ENCODE measurements at regions not wholly inside any gene's neighbourhood (a gene's known extent, or its start where the extent isn't known, plus 50 kb on each side); places are given as distances from the start of the nearest gene placed in this dataset.

DNA sequence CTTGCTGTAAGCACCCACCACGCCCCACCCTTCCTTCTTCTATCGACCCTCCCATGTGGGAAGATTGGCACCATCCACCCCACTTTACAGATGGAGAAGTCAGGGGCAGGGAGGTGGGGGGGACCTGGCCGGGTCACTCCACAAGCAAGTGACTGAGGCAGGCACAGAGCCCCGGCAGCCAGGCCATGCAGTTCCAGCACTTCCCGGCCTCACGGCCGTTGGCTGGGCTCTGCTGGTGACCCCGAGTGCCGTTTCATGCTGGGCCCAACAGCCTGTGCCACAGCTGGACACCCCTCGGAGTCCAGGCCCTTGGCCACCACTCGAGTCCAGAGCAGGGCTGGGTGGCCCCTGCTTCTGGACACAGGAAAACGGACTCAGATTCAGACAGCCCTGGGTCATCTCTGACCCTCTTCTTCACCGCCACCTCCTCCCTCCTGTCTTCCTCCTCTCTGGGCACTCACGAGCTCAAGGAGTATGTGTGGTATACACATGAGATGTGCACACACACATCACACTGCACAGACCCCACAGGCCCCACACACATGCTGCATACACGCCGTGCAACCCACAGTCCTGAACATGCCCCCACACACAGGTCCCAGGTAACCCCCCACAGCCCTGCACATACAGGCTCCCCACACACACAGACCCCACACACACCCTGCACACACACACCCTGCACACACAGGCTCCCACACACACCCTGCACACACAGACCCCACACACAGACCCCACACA lies 89.3 kb upstream of the GPC1 start:
- in situ Hi-C loops (cut with MboI; ENCODE audit: low pct_unique_long_range_greater_than_20kb, low sequenced_read_pairs), result no loop called here
- DNase-seq, result no peak

DNA sequence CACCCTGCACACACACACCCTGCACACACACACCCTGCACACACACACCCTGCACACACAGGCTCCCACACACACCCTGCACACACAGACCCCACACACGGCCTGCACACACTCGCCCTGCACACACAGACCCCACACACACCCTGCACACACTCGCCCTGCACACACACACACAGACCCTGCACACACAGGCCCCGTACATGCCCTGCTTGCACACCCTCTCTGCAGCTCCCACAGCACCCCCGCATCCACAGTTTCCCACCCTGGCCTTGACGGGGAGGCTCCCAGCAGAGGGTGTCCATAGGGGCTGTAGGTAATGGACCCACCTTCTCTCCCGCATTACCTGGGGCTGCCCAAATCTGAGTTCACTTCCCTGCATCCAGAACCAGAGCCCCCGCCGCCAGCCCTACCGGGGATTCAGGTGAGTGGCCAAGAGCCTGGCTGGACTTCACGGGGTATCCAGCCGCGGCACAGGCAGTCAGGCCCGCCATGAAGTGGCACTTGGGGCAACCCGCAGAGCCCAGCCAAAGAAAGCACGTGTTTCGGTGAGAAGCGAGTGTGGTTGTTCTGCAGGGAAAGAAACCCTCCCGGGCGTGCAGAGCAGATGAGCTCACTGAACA lies 88.6 kb upstream of the GPC1 start:
- DNase-seq, result no peak
- in situ Hi-C loops (cut with MboI; ENCODE audit: low pct_unique_long_range_greater_than_20kb, low sequenced_read_pairs), result no loop called here

DNA sequence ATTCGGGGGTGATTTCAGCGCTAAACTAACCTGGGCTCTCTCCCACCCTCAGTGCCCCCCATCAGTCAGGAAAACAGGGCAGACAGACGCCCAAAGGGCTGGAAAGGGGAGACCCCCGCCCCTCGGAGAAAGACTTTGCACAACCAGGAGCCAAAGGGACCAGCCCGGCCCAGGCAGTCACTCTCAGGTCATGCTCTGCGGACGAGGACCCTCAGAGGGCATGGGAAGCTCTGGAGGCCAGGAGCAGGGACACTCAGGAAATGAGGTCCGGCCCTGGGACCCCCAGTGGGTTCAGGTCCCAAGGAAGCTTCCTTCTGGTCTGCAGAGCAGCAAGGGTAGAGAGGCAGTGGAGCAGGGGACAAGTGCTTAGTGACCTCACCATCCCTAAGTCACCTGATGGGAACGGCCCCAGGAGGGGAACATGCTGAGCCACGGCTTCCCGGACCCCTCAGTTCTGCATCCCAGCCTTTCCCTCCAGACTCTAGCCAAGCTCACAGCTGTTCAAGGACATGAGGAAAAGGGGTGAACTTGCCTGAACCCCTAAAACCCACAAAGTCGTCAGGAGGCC lies 88.0 kb upstream of the GPC1 start:
- DNase-seq, result no peak
- in situ Hi-C loops (cut with MboI; ENCODE audit: low pct_unique_long_range_greater_than_20kb, low sequenced_read_pairs), result no loop called here

DNA sequence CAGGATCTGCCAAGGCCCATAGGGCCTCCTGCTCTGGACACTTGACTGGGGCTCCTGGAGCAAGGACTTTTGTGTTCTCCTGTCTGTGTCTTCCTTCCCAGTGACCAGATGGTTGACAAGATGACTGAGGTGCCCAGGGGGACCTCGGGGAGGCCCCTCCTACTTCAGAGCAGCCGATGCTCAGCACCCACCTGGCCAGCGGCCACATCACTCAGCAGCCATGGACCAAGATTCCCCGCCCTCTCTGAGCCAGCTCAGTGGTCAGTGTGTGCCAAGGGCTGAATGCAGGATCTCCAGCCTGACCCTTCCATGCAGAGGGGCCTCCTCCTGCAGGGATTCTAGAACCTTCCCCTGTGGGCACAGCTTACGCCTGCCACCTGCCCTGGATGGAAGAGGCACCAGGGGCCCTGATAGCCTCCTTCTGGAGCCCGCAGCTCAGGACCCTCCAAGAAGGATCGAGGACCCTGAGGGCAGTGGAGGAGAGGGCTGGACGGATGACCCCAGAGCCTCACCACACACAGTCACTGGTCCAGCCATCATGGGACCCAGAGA lies 87.4 kb upstream of the GPC1 start:
- in situ Hi-C loops (cut with MboI; ENCODE audit: low pct_unique_long_range_greater_than_20kb, low sequenced_read_pairs), result no loop called here
- DNase-seq, result no peak

DNA sequence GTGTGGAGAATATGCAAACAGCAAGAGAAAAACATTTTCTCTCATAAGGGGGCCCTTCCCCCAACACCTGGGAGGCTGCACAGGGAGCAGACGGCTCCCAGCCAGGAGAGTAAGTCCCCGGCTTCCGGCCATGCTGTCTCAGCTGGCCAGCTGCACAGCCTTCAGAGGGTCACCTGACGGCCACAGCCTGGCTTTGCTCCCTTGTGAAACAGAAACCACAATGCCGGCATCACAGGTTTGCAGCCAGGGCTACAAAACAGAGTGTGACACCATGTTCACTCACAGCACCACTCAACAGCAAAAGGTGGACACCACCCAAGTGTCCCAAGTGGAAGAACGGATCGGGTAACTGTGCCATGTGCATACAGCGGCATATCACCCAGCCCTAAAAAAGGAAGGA lies 86.9 kb upstream of the GPC1 start:
- DNase-seq, result no peak
- in situ Hi-C loops (cut with MboI; ENCODE audit: low pct_unique_long_range_greater_than_20kb, low sequenced_read_pairs), result no loop called here

DNA sequence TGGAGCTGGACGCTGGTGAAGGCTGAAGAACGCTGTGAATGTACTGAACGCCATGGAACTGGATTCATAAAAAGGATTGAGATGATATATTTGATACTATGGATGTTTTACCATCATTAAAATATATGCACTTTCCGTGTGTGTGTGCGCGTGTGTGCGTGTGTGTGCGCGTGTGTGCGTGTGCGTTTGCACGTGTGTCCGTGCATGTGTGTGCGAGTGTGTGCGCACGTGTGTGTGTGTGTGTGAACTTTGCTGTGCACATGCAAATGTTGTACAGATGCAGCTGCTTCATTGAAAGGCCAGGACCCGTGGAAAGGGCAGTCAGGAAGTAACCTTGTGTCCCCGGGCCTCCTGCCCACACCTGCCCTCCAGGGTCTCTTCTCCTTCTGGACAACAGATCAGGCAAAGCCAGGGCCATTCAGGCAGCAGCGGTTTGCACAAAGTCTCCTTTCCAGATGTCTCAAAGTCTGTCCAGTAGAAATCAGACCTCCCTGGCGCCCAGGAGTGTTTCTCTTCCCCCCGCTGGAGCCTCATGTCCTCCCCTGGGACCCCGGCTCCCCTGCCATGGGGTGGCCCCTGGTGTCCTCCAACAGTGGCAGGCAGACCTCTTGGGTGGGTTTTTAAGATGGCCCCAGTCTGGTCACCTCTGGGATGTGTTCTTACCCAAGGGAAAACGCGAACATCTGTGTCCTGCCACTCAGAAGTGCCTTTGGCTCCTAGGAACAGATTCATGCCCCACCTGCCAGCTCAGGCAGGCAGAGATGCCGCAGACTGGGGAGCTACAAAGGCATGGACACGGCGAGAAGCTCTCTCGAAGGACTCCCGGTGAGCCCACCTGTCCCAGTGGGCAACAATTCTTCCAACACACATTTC lies 86.1 kb upstream of the GPC1 start:
- no peak for DNase-seq
- in situ Hi-C loops (cut with MboI; ENCODE audit: low pct_unique_long_range_greater_than_20kb, low sequenced_read_pairs), result no loop called here

DNA sequence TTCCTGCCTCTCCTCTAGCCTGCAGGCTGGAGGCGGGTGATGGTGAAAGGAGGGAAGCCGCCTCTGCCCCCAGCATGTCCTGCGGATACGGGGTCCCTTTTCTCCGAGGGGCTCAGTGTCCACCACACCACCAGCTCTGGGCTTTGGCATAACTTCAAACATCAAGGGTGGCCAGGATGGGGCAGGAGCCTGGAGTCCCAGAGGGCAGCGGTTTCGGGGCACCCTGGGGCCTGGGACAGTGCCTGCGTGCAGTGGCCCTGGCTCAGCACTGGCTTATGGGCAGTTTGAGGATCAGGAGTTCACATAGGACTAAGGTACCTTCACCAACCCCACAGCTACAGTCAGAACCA lies 85.5 kb upstream of the GPC1 start:
- in situ Hi-C loops (cut with MboI; ENCODE audit: low pct_unique_long_range_greater_than_20kb, low sequenced_read_pairs), result no loop called here
- DNase-seq, result no peak

DNA sequence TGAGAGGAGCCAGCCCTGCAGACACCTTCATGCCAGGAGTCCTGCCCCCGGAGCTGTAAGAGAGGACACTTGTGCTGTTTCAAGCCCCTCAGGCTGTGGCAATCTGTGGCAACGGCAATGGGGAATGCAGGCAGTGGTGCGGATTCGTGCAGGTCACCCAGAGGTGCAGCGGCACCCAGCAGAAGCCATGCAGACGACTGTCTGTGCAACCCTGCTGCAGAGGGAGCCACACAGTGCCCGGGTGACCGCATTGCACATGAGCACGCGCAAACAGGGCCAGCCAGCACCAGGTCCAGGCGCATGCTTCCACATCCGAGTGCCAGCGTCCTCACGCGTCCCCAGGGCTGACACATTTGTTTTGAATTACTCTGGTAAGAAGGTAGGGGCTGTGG lies 84.8 kb upstream of the GPC1 start:
- in situ Hi-C loops (cut with MboI; ENCODE audit: low pct_unique_long_range_greater_than_20kb, low sequenced_read_pairs), result no loop called here
- DNase-seq, result no peak

DNA sequence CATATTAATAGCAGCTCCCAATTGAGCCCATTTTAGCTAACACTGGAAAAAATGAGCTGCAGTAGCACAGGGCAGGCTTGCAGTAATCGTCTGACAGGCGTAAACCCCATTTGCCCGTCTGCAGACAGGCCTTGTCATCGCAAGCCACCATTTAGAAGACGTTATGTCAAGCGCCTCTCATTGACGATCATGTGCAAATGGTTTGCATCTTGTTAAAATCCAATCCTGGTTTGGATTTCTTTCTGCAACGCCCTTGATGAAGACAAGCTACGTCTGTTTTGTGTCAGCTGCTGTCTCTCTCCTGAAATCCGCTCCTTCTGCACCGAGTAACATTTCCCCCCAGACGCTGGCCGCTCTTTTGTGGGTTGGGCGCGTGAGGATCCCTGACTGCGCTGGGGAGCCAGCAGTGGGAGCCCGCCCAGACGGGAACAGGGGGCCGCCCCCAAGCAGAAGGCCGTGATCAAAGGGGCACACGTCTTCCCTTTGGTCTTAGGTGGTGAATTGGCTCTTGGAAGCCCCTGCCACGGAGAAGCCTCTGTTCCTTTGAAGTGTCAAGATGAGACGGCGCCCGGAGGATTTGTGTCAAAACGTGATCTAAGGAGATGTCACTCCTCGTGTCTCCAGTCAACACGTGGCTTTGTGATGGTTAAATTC lies 84.2 kb upstream of the GPC1 start:
- in situ Hi-C loops (cut with MboI; ENCODE audit: low pct_unique_long_range_greater_than_20kb, low sequenced_read_pairs), result no loop called here
- no peak for DNase-seq

DNA sequence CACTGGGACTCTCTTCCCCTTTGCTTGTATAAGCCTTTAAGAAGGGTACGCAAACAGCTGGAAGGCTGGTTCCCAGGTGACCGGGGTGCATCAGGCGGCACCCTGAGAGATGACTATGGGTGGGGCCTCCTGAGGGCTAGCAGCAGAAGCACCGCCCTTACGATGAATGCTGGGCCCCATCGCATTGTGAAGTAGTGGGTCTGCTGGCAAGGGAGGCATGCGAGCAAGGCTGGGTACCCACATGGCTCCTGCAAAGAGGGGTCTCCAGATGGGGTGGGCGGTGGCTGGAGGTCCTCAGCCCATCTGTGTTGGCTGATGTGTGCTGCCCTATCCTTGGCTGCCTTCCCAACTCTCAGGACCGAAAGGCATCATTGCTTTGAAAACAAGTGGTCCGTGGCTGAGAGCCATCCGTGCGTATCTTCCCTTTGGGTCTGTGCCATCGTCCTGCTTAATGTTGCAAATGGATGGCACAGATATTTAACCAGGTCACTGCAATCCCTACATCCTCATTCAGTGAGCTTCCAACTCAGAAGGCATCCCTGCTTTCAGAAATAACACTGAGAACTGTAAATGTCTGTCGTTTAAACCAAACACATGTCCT lies 83.5 kb upstream of the GPC1 start:
- in situ Hi-C loops (cut with MboI; ENCODE audit: low pct_unique_long_range_greater_than_20kb, low sequenced_read_pairs), result no loop called here
- no peak for DNase-seq

DNA sequence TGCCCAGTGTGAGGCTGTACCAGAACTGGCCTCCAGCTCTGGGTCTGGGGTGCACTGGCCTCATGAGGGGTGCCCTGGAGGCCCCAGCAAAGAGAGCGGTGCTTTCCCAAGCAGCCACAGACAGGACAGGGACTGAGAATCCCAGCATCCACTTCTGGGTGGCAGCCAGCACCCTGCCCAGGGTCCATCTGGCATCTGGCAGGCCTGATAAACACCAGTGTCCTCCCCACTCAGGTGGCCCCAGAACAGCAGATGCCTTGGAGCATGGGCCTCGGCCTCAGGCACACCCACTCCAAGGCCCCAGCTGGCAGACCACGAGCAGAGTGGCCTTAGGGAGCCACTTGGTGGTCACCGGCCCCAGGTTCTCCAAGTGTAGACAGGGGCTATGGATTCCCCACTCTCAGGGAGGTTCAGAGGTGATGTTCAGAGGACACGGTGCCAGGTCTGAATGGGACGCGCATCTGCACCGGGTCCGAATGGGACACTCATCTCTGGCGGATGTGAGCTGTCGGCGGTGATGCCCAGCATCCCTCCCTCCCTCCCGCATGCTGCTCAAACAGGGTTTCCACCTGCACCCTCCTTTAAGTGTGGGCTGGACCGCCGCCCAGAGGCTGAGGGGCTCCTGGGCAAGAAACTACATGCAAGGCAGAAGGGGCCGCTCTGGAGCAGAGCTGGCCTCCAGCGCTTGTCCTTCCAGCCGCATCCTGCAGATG lies 82.2 kb upstream of the GPC1 start:
- in situ Hi-C loops (cut with MboI; ENCODE audit: low pct_unique_long_range_greater_than_20kb, low sequenced_read_pairs), result no loop called here
- no peak for DNase-seq

DNA sequence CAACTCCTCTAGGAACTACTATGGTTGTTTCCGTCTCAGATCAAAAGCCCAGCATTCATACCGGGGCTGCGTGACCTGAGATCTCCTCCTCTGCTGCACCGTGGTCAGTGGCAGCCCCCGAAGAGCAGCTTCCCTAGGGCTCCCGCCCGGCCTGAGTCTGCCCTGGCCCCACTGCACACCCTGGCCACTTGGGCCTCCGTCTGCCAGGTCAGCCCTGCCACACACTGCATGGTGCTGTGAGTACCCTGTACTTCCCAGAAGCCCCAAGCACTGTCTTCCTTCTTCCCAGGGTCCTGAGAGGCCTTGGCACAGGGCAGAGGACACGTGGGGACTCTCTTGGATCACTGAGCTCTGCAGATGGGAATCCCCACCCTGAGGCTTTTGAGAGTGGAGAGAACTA lies 81.5 kb upstream of the GPC1 start:
- in situ Hi-C loops (cut with MboI; ENCODE audit: low pct_unique_long_range_greater_than_20kb, low sequenced_read_pairs), result no loop called here
- DNase-seq, result no peak

DNA sequence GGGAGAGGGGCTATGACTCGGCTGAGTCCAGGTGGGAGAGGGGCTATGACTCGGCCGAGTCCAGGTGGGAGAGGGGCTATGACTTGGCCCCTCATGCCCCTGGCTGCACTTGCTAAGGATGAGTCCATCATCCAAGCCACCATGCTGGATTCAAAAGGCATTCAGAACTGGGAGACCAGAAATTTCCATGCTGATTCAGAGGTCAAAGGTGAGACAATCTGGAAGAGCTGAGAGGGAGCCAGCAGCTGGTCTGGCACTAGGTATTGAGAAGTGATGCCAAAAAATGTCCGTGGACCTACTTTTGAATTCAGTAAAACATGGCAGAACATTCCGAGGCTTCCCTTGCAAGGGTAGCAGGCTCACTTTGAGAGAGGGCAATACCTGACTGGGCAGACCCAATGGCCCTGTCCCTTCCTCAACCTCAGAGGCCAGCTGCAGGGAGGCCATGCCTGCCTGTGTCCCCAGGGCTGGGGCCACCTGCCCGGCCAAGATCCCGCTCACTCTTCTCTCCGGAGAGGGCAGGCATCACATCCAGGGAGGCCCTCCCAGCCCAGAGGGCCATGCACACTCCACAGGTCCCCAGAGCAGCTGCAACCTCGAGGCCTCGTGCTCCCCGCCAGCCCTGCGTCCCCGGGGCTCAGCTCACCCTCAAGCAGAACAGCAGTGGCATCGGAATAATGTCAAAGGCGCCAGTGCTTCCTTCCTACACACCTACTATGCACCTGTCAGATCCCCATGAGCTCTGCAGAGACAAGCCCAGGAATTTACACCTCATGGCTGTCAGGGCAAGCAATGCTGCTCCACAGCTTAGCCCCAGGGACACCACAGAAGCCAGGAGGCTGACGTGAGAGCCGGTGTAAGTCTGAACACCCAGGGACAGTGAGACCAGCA lies 80.2 kb upstream of the GPC1 start:
- DNase-seq, result no peak
- in situ Hi-C loops (cut with MboI; ENCODE audit: low pct_unique_long_range_greater_than_20kb, low sequenced_read_pairs), result no loop called here

DNA sequence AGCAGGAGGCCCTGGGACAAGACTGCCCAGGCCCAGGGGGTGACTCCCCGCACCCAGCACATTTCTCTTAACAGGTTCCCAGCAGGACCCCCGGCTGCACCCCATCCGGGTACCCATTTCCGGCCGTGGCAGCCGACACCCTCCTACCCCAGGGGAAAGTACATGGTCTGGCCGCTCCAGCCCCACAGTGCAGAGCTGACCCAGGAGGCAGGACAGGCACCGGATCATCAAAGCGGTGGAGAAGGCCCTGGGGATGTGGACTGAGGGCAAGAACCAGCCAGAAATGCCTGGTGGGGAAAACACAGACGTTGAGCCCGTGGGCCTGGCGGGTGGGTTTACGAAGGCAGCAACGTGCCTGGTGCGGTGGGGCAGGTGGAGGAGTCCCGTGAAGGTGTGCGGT lies 79.5 kb upstream of the GPC1 start:
- DNase-seq, result no peak
- in situ Hi-C loops (cut with MboI; ENCODE audit: low pct_unique_long_range_greater_than_20kb, low sequenced_read_pairs), result no loop called here

DNA sequence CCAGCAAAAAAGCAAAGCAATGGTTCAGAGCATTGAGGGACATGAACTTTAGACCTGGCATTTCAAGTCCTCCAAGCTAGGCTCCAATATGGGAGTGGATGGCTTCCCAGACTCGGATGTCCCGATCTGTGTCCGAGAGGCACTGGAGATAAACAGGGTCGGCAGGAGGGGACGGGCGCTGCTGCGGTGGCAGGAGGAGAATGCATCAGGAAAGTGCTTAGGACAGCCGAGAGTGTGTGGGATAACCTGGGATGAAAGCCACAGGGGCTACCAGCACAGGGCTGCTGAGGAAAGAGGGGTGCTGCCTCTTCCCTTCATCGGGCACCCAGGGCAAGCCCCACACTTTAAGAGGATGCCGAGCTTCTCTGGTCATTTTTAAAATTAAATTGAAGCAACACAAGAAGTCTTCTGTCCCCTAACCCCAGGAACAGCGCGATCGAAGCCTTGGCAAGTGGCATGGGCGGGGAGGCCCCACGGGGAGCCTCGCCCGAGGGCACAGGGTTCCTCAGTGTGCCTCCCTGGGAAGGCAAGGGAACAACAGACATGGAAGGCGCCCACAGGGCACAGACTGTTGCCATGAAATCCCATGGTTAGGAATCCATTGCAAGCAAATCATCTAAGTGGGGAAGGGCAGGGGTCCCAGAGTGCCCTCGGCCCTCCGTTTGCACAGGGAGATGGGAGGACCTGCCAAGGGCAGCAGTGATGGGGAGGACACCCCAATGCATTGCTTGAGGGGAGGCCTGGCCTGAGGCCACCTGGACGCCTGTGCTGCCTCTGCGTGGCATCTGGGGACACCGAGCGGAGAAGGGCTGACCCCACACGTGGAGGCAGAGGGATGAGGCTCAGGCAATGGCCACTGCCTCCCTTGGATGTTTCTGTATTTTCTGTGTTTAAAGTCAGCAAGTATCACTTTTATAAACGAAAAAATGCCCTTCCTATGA lies 78.5 kb upstream of the GPC1 start:
- in situ Hi-C loops (cut with MboI; ENCODE audit: low pct_unique_long_range_greater_than_20kb, low sequenced_read_pairs), result no loop called here
- no peak for DNase-seq

DNA sequence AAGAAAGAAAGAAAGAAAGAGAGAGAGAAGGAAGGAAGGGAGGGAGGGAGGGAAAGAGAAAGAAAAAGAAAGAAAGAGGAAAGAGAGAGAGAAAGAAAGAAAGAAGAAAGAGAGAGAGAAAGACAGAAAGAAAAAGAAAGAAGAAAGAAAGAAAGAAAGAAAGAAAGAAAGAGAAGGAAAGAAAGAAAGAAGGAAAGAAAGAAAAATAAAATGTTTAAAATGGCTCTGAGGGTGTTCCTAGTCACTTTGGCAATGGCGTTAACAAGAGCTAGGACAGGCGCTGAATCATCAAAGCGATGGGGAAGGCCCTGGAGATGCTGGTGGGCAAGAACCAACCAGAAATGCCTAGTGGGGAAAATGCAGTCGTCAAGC lies 77.8 kb upstream of the GPC1 start:
- in situ Hi-C loops (cut with MboI; ENCODE audit: low pct_unique_long_range_greater_than_20kb, low sequenced_read_pairs), result no loop called here
- no peak for DNase-seq

DNA sequence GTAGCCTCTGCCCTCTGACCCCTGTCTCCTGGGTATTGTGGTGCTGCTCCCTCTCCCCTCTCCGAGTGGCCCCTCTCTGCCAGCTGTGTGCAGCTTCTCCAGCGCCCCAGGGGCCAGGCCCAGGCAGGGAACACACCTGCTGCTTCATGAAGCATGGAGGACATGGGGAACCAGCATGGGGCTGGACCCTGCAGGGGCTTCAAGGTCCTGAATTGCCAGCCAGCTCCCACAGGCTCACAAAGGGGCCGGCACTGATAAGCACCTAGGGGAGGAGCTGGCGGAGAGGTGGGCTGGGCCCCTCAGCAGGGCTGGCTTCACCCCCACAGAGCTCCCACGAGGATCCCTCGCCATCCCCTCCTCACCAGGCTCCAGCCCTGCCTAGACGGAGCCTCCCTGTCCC lies 77.4 kb upstream of the GPC1 start:
- no peak for DNase-seq
- in situ Hi-C loops (cut with MboI; ENCODE audit: low pct_unique_long_range_greater_than_20kb, low sequenced_read_pairs), result no loop called here

Data from KBM-7 (cell line).